Nephron (organoid): ENCODE measurements at regions not wholly inside any gene's neighbourhood (a gene's known extent, or its start where the extent isn't known, plus 50 kb on each side); places are given as distances from the start of the nearest gene placed in this dataset.

Experiments used
- H3K27ac Mint-ChIP-seq, 3 experiments: 2 replicates each; pipeline ENCODE4 v1.8.0; 2020; ENCODE audit warnings: mixed read lengths in 3 of 3, mild to moderate bottlenecking in 2 of 3, moderate library complexity in 1 of 3
- H3K27me3 Mint-ChIP-seq: 2 replicates; pipeline ENCODE4 v1.8.0; 2021; ENCODE audit warnings: low read depth, mild to moderate bottlenecking, moderate library complexity, mixed read lengths
- H3K36me3 Mint-ChIP-seq: 2 replicates; pipeline ENCODE4 v1.8.0; 2020; ENCODE audit warnings: low read depth, mixed read lengths
- H3K4me1 Mint-ChIP-seq: 2 replicates; pipeline ENCODE4 v1.8.0; 2020; ENCODE audit warnings: mixed read lengths
- H3K4me3 Mint-ChIP-seq, 3 experiments: 2 replicates each; pipeline ENCODE4 v1.8.0; 2020; ENCODE audit warnings: mild to moderate bottlenecking in 3 of 3, mixed read lengths in 3 of 3, moderate library complexity in 2 of 3
- H3K9me3 Mint-ChIP-seq: 2 replicates; pipeline ENCODE4 v1.8.0; 2020; ENCODE audit warnings: mixed read lengths
- CTCF ChIP-seq, 3 experiments: fragments of 200-600 bp; sonication (generic); IDR thresholded peaks; one replicate each; pipeline ENCODE4 v1.5.0; 2021; ENCODE audit warnings: antibody characterized with exemption in 3 of 3; ENCODE audit not compliant: unreplicated experiment in 3 of 3

- Mint-ChIP-seq H3K27ac (no peak overlapping the region), H3K4me3 (no peak overlapping the region), H3K27me3 (no peaks in the 10 kb centered on the region), H3K9me3 (no peaks in the 10 kb centered on the region), H3K4me1 (no peaks in the 10 kb centered on the region), H3K36me3 (no peaks in the 10 kb centered on the region)
- TF ChIP-seq CTCF (IDR thresholded peaks at IDR 0.05; ENCODE audit: unreplicated experiment in 3 of 3), result no peak
Observed at GRCh38 chr5:164617290-164617689, 1111.9 kb downstream of the MAT2B start.

- H3K4me3 Mint-ChIP-seq, result no peak overlapping the region
- no peaks in the 10 kb centered on the region for H3K4me1 Mint-ChIP-seq
- H3K9me3 Mint-ChIP-seq, result peaks cover 5% of the 10 kb centered on the region
- H3K36me3 Mint-ChIP-seq, result no peaks in the 10 kb centered on the region
- no peak for TF ChIP-seq CTCF (IDR thresholded peaks at IDR 0.05; ENCODE audit: unreplicated experiment in 3 of 3)
- H3K27ac Mint-ChIP-seq, result no peak overlapping the region
- no peaks in the 10 kb centered on the region for H3K27me3 Mint-ChIP-seq
Observed at GRCh38 chr5:164627021-164627420, 1121.6 kb downstream of the MAT2B start.

- no peaks in the 10 kb centered on the region for H3K9me3 Mint-ChIP-seq
- no peaks in the 10 kb centered on the region for H3K27me3 Mint-ChIP-seq
- H3K4me3 Mint-ChIP-seq, result no peak overlapping the region
- no peak overlapping the region for H3K27ac Mint-ChIP-seq
- TF ChIP-seq CTCF (IDR thresholded peaks at IDR 0.05; ENCODE audit: unreplicated experiment in 3 of 3), result no peak
- H3K4me1 Mint-ChIP-seq, result peaks cover 10% of the 10 kb centered on the region
- no peaks in the 10 kb centered on the region for H3K36me3 Mint-ChIP-seq
Observed at GRCh38 chr5:164636456-164636855, 1131.0 kb downstream of the MAT2B start.

GRCh38 chr5:164637931-164638521, 1132.6 kb downstream of the MAT2B start:
- Mint-ChIP-seq H3K27me3 (no peaks in the 10 kb centered on the region), H3K27ac (no peak overlapping the region), H3K4me1 (peaks cover 10% of the 10 kb centered on the region), H3K9me3 (no peaks in the 10 kb centered on the region), H3K4me3 (no peak overlapping the region), H3K36me3 (no peaks in the 10 kb centered on the region)
- no peak for TF ChIP-seq CTCF (IDR thresholded peaks at IDR 0.05; ENCODE audit: unreplicated experiment in 3 of 3)

GRCh38 chr5:164649266-164649665, 1143.8 kb downstream of the MAT2B start:
- Mint-ChIP-seq H3K9me3 (no peaks in the 10 kb centered on the region), H3K27ac (no peak overlapping the region), H3K27me3 (no peaks in the 10 kb centered on the region), H3K36me3 (no peaks in the 10 kb centered on the region), H3K4me1 (peaks cover 7% of the 10 kb centered on the region), H3K4me3 (no peak overlapping the region)
- TF ChIP-seq CTCF (IDR thresholded peaks at IDR 0.05; ENCODE audit: unreplicated experiment in 3 of 3), result no peak

GRCh38 chr5:164650427-164650826, 1145.0 kb downstream of the MAT2B start:
- H3K27me3 Mint-ChIP-seq, result no peaks in the 10 kb centered on the region
- H3K36me3 Mint-ChIP-seq, result no peaks in the 10 kb centered on the region
- H3K4me1 Mint-ChIP-seq, result peaks cover 7% of the 10 kb centered on the region
- no peak overlapping the region for H3K27ac Mint-ChIP-seq
- TF ChIP-seq CTCF (IDR thresholded peaks at IDR 0.05; ENCODE audit: unreplicated experiment in 3 of 3), result no peak
- H3K9me3 Mint-ChIP-seq, result no peaks in the 10 kb centered on the region
- H3K4me3 Mint-ChIP-seq, result no peak overlapping the region
